Upper lobe of left lung (tissue), 4 donors: ENCODE measurements at regions not wholly inside any gene's neighbourhood (a gene's known extent, or its start where the extent isn't known, plus 50 kb on each side); places are given as distances from the start of the nearest gene placed in this dataset.

Experiments
- POLR2A ChIP-seq, 4 donors: fragments of 450-650 bp; IDR thresholded peaks; one replicate each; pipeline ENCODE4 v1.5.1; 2016 to 2017; ENCODE audit warnings: antibody characterized with exemption in 4 of 4, mild to moderate bottlenecking in 2 of 4
- POLR2AphosphoS5 ChIP-seq, 2 donors: sonication (generic); formaldehyde crosslinking; IDR thresholded peaks; one replicate each; pipeline ENCODE4 v1.5.1; 2017; ENCODE audit warnings: antibody characterized with exemption in 2 of 2

DNA sequence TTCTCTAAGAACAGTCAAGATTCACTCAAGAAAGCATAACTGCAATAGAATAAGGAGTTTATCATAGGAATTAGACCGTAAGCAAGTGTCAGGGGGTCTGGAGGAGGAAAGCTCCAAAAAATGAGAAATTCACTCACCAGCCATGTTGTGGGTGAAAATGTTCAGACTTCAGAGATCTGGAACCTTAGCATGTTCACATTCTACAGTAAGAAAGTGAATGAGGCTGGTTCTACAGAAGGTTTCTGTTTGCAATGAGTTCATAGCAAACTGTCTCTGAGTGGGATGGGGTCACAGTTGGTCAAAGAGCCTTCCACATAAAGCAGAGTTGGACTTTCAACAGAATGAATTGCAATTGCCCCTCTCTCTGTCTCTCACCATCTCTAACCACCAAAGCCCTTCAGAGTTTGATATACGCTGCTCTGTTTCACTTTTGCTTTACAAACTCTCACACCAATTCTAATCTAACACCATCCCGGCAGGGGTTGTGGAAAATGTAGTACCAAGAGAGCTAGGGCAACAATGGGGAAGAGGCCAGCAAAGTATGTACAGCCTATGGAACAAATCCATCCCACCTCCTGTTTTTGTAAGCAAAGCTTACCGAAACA is 581.8 kb upstream of the UBE2E2 start:
- TF ChIP-seq POLR2AphosphoS5 (IDR thresholded peaks at IDR 0.05) (no peak), POLR2A (IDR thresholded peaks at IDR 0.05) (no peak)
